OCI-LY7 (cell line): ENCODE measurements at regions not wholly inside any gene's neighbourhood (a gene's known extent, or its start where the extent isn't known, plus 50 kb on each side); places are given as distances from the start of the nearest gene placed in this dataset.

Experiments used
- BruUV-seq: library from RNA; stranded (reverse); fragments of 400-500 nt; replicated peaks from 2 replicates; lab custom pipeline; 2021; lab: Mats Ljungman, UMichigan
- CTCF ChIA-PET: fragments of 300-600 bp; sonication (Branson Sonifier 250); formaldehyde crosslinking; loops from one replicate; lab custom pipeline; 2022; ENCODE audit warnings: antibody characterized with exemption; ENCODE audit not compliant: unreplicated experiment; lab: Charles Lee
- POLR2A ChIA-PET: fragments of 300-600 bp; sonication (Branson Sonifier 250); formaldehyde crosslinking; loops from one replicate; lab custom pipeline; 2022; ENCODE audit warnings: antibody characterized with exemption; lab: Charles Lee
- DNase-seq: peaks from one replicate; pipeline ENCODE4 v3.0.0-alpha.2; 2015; ENCODE audit warnings: low spot score
- H2AFZ ChIP-seq: fragments of 200-600 bp; sonication (generic), shearing (Covaris generic); 2 replicates; pipeline ENCODE4 v1.6.1; 2014; ENCODE audit warnings: mild to moderate bottlenecking, antibody characterized with exemption, low read length, moderate library complexity
- H3K27ac ChIP-seq: fragments of 200-600 bp; sonication (generic); 2 replicates; pipeline ENCODE4 v1.5.1; 2014; ENCODE audit warnings: mixed run types, low read depth, mild to moderate bottlenecking, moderate library complexity, low read length, inconsistent platforms; ENCODE audit not compliant: poor library complexity, severe bottlenecking
- H3K36me3 ChIP-seq: fragments of 200-600 bp; sonication (generic); 2 replicates; pipeline ENCODE4 v1.6.1; 2014; ENCODE audit warnings: mild to moderate bottlenecking, antibody characterized with exemption, low read length, moderate library complexity, mixed read lengths; ENCODE audit not compliant: insufficient read depth
- H3K4me1 ChIP-seq: fragments of 200-600 bp; sonication (generic); 2 replicates; pipeline ENCODE4 v1.5.1; 2014; ENCODE audit warnings: mild to moderate bottlenecking, low read length; ENCODE audit not compliant: insufficient read depth, poor library complexity, severe bottlenecking
- H3K4me2 ChIP-seq: fragments of 200-600 bp; sonication (generic); 2 replicates; pipeline ENCODE4 v1.6.1; 2014; ENCODE audit warnings: mild to moderate bottlenecking, low read length
- H3K4me3 ChIP-seq: fragments of 200-600 bp; sonication (generic); 2 replicates; pipeline ENCODE4 v1.5.1; 2014; ENCODE audit warnings: mild to moderate bottlenecking, low read depth, low read length; ENCODE audit not compliant: poor library complexity, severe bottlenecking
- H3K79me2 ChIP-seq: fragments of 200-600 bp; sonication (generic); 2 replicates; pipeline ENCODE4 v1.6.1; 2016; ENCODE audit warnings: low read depth, mild to moderate bottlenecking, low read length, moderate library complexity, mixed read lengths; ENCODE audit not compliant: insufficient read depth
- H3K9me2 ChIP-seq: fragments of 200-600 bp; sonication (generic); 2 replicates; pipeline ENCODE4 v1.6.1; 2016; ENCODE audit warnings: mild to moderate bottlenecking, low read length, mixed read lengths; ENCODE audit not compliant: insufficient read depth
- H3K9me3 ChIP-seq: fragments of 200-600 bp; sonication (generic); 2 replicates; pipeline ENCODE4 v1.6.1; 2014; ENCODE audit warnings: mild to moderate bottlenecking, mixed run types, low read length, mixed read lengths
- H4K20me1 ChIP-seq: fragments of 200-600 bp; sonication (generic); 2 replicates; pipeline ENCODE4 v1.6.1; 2014; ENCODE audit warnings: mild to moderate bottlenecking, antibody characterized with exemption, low read length, moderate library complexity, mixed read lengths; ENCODE audit not compliant: insufficient read depth
- CTCF ChIP-seq: fragments of 200-600 bp; sonication (generic); conservative IDR thresholded peaks from 2 replicates; pipeline ENCODE4 v1.5.1; 2014; ENCODE audit warnings: mild to moderate bottlenecking, antibody characterized with exemption, low read length, moderate library complexity, mixed read lengths
- EZH2phosphoT487 ChIP-seq: fragments of 200-600 bp; sonication (generic); IDR thresholded peaks from 2 replicates; pipeline ENCODE4 v1.6.1; 2018; ENCODE audit warnings: low read depth, borderline replicate concordance, mild to moderate bottlenecking, mixed run types, antibody characterized with exemption, low read length, moderate library complexity, mixed read lengths
- intact Hi-C: fragments of 100-400 bp; cut with micrococcal nuclease; formaldehyde crosslinking; loops from one replicate; pipeline ENCODE4 v1.10.0; 2022; ENCODE audit not compliant: unreplicated experiment

- CTCF ChIA-PET = no interaction called here
These were observed 527.7 kb upstream of the CELF2 start for GRCh38 chr10:10489805-10490571.

GRCh38 chr10:10490581-10490980 lies 527.1 kb upstream of the CELF2 start:
- Histone ChIP-seq H3K36me3 (no peaks in the 10 kb centered on the region), H2AFZ (no peak overlapping the region), H3K4me1 (no peaks in the 10 kb centered on the region), H3K4me3 (no peak overlapping the region), H3K9me2 (no peaks in the 10 kb centered on the region), H3K9me3 (no peaks in the 10 kb centered on the region), H3K27ac (no peak overlapping the region), H4K20me1 (no peaks in the 10 kb centered on the region), H3K4me2 (no peak overlapping the region), H3K79me2 (no peaks in the 10 kb centered on the region)
- no TSS peak for BruUV-seq
- ChIA-PET CTCF (no interaction called here), POLR2A (no interaction called here)
- intact Hi-C loops = no loop called here
- TF ChIP-seq CTCF = no peak
- TF ChIP-seq EZH2phosphoT487 = no peak
- DNase-seq = no peak

More at GRCh38 chr10:10489805-10490571, 527.7 kb upstream of the CELF2 start:
- no peak for DNase-seq
- POLR2A ChIA-PET = no interaction called here
- no peaks in the 10 kb centered on the region for H3K9me2 ChIP-seq
- no peaks in the 10 kb centered on the region for H3K79me2 ChIP-seq
- no peak overlapping the region for H2AFZ ChIP-seq
- no peak for TF ChIP-seq CTCF
- no peak for TF ChIP-seq EZH2phosphoT487
- H3K36me3 ChIP-seq = no peaks in the 10 kb centered on the region
- no peak overlapping the region for H3K27ac ChIP-seq
- no peak overlapping the region for H3K4me2 ChIP-seq
- no peaks in the 10 kb centered on the region for H3K9me3 ChIP-seq
- intact Hi-C loops = no loop called here
- no peaks in the 10 kb centered on the region for H4K20me1 ChIP-seq
- no TSS peak for BruUV-seq
- H3K4me1 ChIP-seq = no peaks in the 10 kb centered on the region
- no peak overlapping the region for H3K4me3 ChIP-seq

- H3K9me2 ChIP-seq = no peaks in the 10 kb centered on the region
- no peaks in the 10 kb centered on the region for H3K36me3 ChIP-seq
- no peak overlapping the region for H3K4me3 ChIP-seq
- CTCF ChIA-PET = no interaction called here
- no peaks in the 10 kb centered on the region for H3K79me2 ChIP-seq
- DNase-seq = no peak
- BruUV-seq = no TSS peak
- H2AFZ ChIP-seq = no peak overlapping the region
- no peaks in the 10 kb centered on the region for H4K20me1 ChIP-seq
- TF ChIP-seq CTCF (no peak), EZH2phosphoT487 (no peak)
- no peak overlapping the region for H3K27ac ChIP-seq
- no peak overlapping the region for H3K4me2 ChIP-seq
- intact Hi-C loops = no loop called here
- no peaks in the 10 kb centered on the region for H3K9me3 ChIP-seq
- no peaks in the 10 kb centered on the region for H3K4me1 ChIP-seq
- POLR2A ChIA-PET = interaction anchor here (0.6 to 1.9 kb wide), 2 partner anchors 22 to 112 kb away, joined by 3 to 4 read pairs; no protein-coding TSS in a partner anchor
These were observed 525.3 kb upstream of the CELF2 start for GRCh38 chr10:10492420-10492819.
